ENCODE measurements at regions not wholly inside any gene's neighbourhood (a gene's known extent, or its start where the extent isn't known, plus 50 kb on each side); places are given as distances from the start of the nearest gene placed in this dataset.

DNA sequence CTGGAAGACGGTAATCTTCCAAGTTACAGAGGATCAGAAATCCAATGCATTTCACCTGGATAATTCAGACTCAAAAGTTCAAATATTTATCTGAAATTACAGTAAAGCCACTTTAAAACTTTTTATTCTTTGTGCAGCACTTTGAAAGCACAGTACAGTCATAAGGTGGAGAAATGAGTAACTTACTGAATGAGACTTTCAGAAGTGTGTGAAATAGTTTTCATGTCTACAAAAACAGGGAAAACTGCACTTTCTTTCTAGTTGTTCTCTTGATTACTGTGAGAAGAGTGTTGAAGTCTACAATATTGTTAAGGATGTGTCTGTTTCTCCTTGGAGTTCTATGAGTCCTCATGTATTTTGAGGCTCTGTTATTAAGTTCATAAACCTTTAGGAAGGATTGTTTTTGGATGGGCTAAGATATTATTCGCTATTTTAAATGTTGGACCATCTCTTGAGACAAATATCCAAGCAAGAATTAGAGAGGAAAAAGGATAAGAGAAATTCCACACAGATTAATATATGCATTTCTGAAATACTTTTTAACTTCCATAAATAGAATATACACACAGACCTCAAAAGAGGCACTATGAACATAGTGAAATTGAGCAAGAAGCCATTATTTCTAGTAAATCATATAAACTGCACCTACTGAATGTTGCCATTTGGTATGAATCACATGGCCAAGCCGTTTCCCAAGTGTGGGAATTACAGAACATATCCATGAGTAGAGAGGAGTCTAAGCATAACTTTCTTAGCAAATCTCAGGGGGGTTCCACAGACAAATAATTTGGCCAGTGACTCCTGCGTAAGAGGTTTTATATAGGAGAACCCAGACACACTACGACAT, 83.6 kb upstream of the PLEKHM1 start:
- TF ChIP-seq CTCF (IDR thresholded peaks at IDR 0.05) (no peak), POLR2A (IDR thresholded peaks at IDR 0.05) (no peak)

Measured in thyroid gland (tissue), 4 donors.